CD4-positive, alpha-beta T cell treated with Interleukin-2 at 100 ng/mL for 4 hours (primary cell): ENCODE measurements at regions not wholly inside any gene's neighbourhood (a gene's known extent, or its start where the extent isn't known, plus 50 kb on each side); places are given as distances from the start of the nearest gene placed in this dataset.

Experiments used
- DNase-seq: peaks from one replicate; pipeline ENCODE4 v3.0.0-alpha.2; 2020; ENCODE audit warnings: low spot score

GRCh38 chr11:19403196-19403895 is 162.6 kb upstream of the E2F8 start:
- DNase-seq: no peak

- DNase-seq: no peak
Observed at GRCh38 chr11:19400296-19400695, 159.6 kb upstream of the E2F8 start.

- DNase-seq: no peak
Observed at GRCh38 chr11:19398772-19399527, 158.2 kb upstream of the E2F8 start.

- DNase-seq: no peak
Observed at GRCh38 chr11:19398273-19398672, 157.5 kb upstream of the E2F8 start.

GRCh38 chr11:19395050-19395449 is 154.3 kb upstream of the E2F8 start:
- no peak for DNase-seq

GRCh38 chr11:19394525-19395016 is 153.8 kb upstream of the E2F8 start:
- DNase-seq: no peak

GRCh38 chr11:19393941-19394340 is 153.2 kb upstream of the E2F8 start:
- no peak for DNase-seq

GRCh38 chr11:19392847-19393518 is 152.2 kb upstream of the E2F8 start:
- no peak for DNase-seq

- DNase-seq: no peak
Observed at GRCh38 chr11:19392321-19392720, 151.6 kb upstream of the E2F8 start.

GRCh38 chr11:19391652-19392051 is 150.9 kb upstream of the E2F8 start:
- no peak for DNase-seq

- no peak for DNase-seq
Observed at GRCh38 chr11:19391026-19391425, 150.3 kb upstream of the E2F8 start.

- DNase-seq: no peak
Observed at GRCh38 chr11:19389787-19390303, 149.1 kb upstream of the E2F8 start.

- DNase-seq: no peak
Observed at GRCh38 chr11:19382131-19382611, 141.4 kb upstream of the E2F8 start.

- DNase-seq: no peak
Observed at GRCh38 chr11:19380375-19380774, 139.6 kb upstream of the E2F8 start.

GRCh38 chr11:19379465-19379864 is 138.7 kb upstream of the E2F8 start:
- no peak for DNase-seq

- no peak for DNase-seq
Observed at GRCh38 chr11:19378814-19379213, 138.1 kb upstream of the E2F8 start.

GRCh38 chr11:19377881-19378280 is 137.1 kb upstream of the E2F8 start:
- no peak for DNase-seq

- DNase-seq: no peak
Observed at GRCh38 chr11:19375440-19375839, 134.7 kb upstream of the E2F8 start.

- no peak for DNase-seq
Observed at GRCh38 chr11:19374151-19374569, 133.4 kb upstream of the E2F8 start.

- DNase-seq: no peak
Observed at GRCh38 chr11:19372381-19372780, 131.6 kb upstream of the E2F8 start.

GRCh38 chr11:19370100-19370861 is 129.5 kb upstream of the E2F8 start:
- DNase-seq: no peak
